ENCODE measurements at regions not wholly inside any gene's neighbourhood (a gene's known extent, or its start where the extent isn't known, plus 50 kb on each side); places are given as distances from the start of the nearest gene placed in this dataset.

DNA sequence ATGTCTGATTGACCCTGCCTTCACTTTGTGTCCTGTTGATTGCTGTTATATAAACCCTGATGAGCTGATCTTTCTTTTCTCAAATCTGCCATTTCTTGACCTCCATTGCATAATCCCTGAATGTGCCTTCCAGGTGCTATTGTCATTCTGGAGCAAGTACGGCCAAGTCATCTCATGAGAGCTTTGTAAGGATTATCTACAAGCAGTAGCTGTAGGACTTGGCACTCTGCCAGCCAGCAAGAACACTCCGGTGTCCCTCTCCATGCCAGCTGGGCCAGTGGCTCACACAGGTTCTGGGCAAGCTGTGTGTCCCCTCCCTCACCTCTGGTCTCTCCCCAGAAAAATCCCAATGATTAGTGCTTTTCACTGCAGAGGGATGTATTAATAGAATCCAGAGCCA is 348.1 kb downstream of the FOXO1 start:
- no peak for DNase-seq (ENCODE audit: low read depth in 2 of 3, low spot score in 2 of 3)

GRCh38 chr13:40319699-40320579 is 346.5 kb downstream of the FOXO1 start:
- no peak for DNase-seq (ENCODE audit: low read depth in 2 of 3, low spot score in 2 of 3)

DNA sequence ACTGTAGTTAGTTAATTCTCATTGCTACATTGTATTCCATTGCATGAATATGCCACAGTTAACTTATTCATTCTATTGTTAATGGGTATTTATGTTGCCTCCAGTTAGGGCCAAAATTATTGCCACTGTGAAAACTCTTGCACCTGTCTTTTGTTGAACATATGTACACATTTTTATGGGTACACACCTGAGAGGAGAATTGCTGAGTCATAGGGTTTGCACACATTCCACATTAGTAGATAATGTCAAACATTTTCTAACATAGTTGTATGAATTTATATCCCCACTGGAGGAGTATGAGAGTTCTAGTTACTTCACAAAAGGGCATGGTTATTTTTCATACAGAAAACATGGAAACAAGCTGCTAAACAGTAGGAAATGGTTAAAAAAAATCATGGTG is 338.4 kb downstream of the FOXO1 start:
- no peak for DNase-seq (ENCODE audit: low read depth in 2 of 3, low spot score in 2 of 3)

DNA sequence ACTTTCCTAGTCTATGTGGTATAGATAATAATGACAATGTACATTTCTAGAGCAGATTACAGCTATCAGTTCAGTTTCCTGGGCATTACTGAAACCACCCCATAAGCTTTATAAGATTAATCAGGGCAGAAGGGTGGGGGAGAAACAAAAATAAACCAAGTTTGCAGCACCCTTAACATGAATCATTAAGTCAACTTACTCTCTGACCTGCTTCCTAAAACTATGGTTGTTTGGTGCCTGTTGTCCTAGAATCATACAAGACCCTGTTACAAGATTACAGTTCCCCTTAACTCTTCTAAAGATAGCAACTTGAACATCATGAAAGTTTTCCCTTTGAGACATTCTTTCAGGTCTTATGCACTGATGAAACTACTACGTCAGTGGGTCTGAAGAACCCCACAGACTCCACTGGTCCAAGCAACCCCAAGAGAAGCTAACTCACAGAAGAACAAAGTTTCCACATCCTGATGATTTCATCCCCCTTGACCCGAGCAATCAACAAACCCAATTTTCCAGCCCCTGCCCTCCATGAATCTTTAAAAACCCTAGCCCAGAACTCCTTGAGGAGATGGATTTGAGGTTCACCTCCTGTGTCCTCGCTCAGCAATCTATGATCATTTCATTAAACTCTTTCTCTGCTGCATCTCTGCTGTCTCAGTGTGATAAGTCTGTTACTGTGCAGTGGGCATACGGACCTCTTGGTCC is 336.5 kb downstream of the FOXO1 start:
- no peak for DNase-seq (ENCODE audit: low read depth in 2 of 3, low spot score in 2 of 3)

- no peak for DNase-seq (ENCODE audit: low read depth in 2 of 3, low spot score in 2 of 3)
Measured at GRCh38 chr13:40330950-40331349, 335.5 kb downstream of the FOXO1 start.

DNA sequence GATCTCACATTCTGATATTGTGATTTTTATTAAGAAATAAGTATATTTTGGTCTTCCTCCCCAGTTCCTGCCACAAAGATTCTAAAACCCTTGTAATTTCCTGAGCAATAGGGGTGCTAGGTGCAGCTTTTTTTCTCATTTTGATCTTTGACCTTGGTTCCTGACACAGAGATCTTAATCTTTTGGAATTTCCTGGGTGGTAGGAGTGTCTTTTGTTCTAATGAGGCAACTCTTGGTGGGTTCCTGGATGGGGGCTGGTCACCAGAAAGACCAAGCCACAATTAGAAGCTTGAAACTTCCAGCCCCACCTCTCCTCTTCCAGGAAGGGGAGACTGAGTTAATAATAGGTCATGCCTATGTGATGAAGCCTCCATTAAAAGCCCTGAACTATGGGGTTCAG is 334.6 kb downstream of the FOXO1 start:
- no peak for DNase-seq (ENCODE audit: low read depth in 2 of 3, low spot score in 2 of 3)

GRCh38 chr13:40333226-40333625 is 333.2 kb downstream of the FOXO1 start:
- no peak for DNase-seq (ENCODE audit: low read depth in 2 of 3, low spot score in 2 of 3)

GRCh38 chr13:40334031-40334430 is 332.4 kb downstream of the FOXO1 start:
- no peak for DNase-seq (ENCODE audit: low read depth in 2 of 3, low spot score in 2 of 3)

DNA sequence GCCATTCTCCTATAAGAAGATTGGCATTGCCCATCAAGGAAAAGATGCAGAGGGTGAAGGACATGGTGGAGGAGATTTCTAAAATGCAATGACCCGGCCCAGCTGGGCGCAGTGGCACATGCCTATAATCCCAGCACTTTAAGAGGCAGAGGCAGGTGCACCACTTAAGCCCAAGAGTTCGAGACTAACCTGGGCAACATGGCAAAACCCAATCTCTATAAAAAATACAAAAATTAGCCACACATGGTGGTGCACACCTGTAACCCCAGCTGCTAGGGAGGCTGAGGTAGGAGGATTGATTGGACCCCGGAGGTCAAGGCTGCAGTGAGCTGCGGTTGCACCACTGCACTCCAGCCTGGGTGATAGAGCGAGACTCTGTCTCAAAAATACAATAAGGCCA is 331.8 kb downstream of the FOXO1 start:
- DNase-seq (ENCODE audit: low read depth in 2 of 3, low spot score in 2 of 3): no peak

GRCh38 chr13:40336228-40337221 is 329.9 kb downstream of the FOXO1 start:
- no peak for DNase-seq (ENCODE audit: low read depth in 2 of 3, low spot score in 2 of 3)

- no peak for DNase-seq (ENCODE audit: low read depth in 2 of 3, low spot score in 2 of 3)
Measured at GRCh38 chr13:40337651-40338050, 328.8 kb downstream of the FOXO1 start.

GRCh38 chr13:40338217-40338616 is 328.2 kb downstream of the FOXO1 start:
- no peak for DNase-seq (ENCODE audit: low read depth in 2 of 3, low spot score in 2 of 3)

- no peak for DNase-seq (ENCODE audit: low read depth in 2 of 3, low spot score in 2 of 3)
Measured at GRCh38 chr13:40340368-40341095, 325.9 kb downstream of the FOXO1 start.

DNA sequence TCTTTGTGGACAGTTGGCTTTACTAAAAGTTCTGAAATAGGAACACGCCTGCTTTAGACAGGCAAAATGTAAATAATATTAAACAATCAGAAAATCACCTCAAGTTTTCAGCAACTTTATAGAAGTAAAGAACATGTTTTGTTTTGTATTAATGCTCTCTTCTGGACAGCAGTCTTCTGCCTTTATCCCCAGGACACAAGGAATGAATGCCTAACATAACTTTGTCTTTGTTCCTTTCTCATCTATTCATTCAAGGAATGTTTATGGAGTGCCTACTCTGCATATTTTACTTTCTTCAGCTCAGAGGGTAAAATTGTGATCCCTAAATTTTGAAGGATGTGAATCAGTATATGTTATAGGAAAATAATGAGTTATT is 325.4 kb downstream of the FOXO1 start:
- DNase-seq (ENCODE audit: low read depth in 2 of 3, low spot score in 2 of 3): no peak

- DNase-seq (ENCODE audit: low read depth in 2 of 3, low spot score in 2 of 3): no peak
Measured at GRCh38 chr13:40341501-40341900, 324.9 kb downstream of the FOXO1 start.

- DNase-seq (ENCODE audit: low read depth in 2 of 3, low spot score in 2 of 3): no peak
Measured at GRCh38 chr13:40342461-40342860, 324.0 kb downstream of the FOXO1 start.

DNA sequence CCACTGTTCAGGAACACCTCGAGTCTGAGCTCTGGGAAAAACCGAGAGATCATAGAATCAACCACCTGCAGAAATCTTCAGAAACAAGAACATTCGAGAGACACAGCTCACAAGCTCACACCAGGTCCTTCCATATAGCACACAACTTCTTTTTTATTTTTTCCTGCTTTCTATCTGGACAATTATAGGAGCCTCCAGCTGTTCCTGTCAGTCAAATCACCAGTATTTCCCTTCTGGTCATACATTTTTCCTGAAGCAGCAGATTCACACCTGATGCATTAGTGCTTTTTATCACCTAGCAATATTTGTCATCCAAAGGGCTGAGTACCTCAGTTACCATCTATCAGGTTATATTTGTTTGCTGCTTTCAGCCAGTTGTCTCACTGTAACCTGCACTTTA is 323.5 kb downstream of the FOXO1 start:
- DNase-seq (ENCODE audit: low read depth in 2 of 3, low spot score in 2 of 3): no peak

- DNase-seq (ENCODE audit: low read depth in 2 of 3, low spot score in 2 of 3): no peak
Measured at GRCh38 chr13:40343550-40344269, 322.7 kb downstream of the FOXO1 start.

DNA sequence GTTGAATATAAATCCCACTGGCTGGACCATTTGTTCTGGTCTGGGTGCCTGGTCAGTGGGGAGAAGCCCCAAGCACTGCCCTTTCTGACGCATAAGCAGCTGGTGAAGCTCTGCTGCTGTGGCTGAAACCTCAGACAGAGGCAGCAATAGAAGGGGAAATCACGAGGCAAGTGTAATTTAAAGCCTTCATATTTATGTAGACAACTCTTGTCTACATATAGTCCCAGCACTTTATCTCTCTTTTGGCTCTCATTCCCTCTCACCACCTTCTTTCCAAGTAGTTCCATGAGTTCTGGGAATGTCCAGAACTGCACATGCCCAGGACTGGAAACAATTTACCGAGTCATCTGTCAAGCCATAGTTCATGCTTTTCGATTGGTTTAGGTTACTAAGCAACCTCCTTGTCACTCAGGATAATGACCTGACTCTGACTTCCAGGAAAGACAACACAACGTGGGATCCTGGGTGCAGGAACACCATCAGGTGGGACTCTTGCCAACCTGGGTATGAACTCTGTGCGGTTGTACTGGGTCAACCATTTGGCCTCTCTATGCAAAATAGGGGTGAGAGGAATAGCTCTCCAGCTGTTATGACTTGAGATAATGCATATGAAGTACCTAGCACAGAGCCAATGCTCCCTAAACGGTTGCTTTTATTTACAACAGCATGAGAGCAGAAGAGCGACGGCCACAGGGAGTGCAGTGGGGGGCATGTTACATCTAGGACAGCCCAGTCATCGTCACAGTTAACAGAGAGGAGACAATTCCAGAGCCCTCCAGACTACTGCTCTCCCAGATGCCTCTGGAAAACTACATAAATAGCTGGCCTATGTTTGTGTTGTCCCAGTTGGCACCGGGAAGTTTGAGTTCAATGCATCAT is 321.9 kb downstream of the FOXO1 start:
- no peak for DNase-seq (ENCODE audit: low read depth in 2 of 3, low spot score in 2 of 3)
